HepG2 (cell line): ENCODE measurements at regions not wholly inside any gene's neighbourhood (a gene's known extent, or its start where the extent isn't known, plus 50 kb on each side); places are given as distances from the start of the nearest gene placed in this dataset.
A peak's percentile ranks its signal among the peaks of the same experiment; 100 is the strongest.
"Not testable (repeated sequence)": the region's sequence is repeated elsewhere in the genome, so short reads cannot be mapped to it uniquely, and the experiment has no call there.

ENCODE experiments used
- ATAC-seq: fragments of 200-7000 bp; cut with Tn5 transposase; 3 replicates; pipeline ENCODE4 v1.9.1; 2020; ENCODE audit warnings: mild to moderate bottlenecking, moderate library complexity
- BruUV-seq: library from RNA; stranded (reverse); fragments of 400-500 nt; replicated peaks from 2 replicates; lab custom pipeline; 2021; lab: Mats Ljungman, UMichigan
- CTCF ChIA-PET: fragments of 300-600 bp; formaldehyde crosslinking; extraction: SDS; loops from one replicate; lab custom pipeline; 2021; ENCODE audit warnings: low total read pairs, inconsistent platforms, low intra/inter-chr PET ratio; lab: Yijun Ruan, JAX
- POLR2A ChIA-PET: fragments of 350-600 bp; sonication (Branson Sonifier 250); formaldehyde crosslinking; loops from one replicate; lab custom pipeline; 2020; ENCODE audit warnings: antibody characterized with exemption, inconsistent platforms; lab: Yijun Ruan, JAX
- DNase-seq: peaks from one replicate; pipeline ENCODE4 v3.0.0-alpha.2; 2015; ENCODE audit warnings: low spot score
- FAIRE-seq: peaks from 3 replicates; lab custom pipeline; 2011; peaks lifted over from hg19 to GRCh38; lab: Jason Lieb, UNC
- H2AFZ ChIP-seq: one replicate; pipeline ENCODE4 v1.6.1; 2011; ENCODE audit warnings: low read length, inconsistent platforms
- H3K27ac ChIP-seq: fragments of 300-600 bp; 3 replicates; pipeline ENCODE4 v1.8.0; 2011; ENCODE audit warnings: mixed run types, mild to moderate bottlenecking, mixed read lengths, low read length, inconsistent platforms; ENCODE audit not compliant: insufficient read depth; ENCODE audit errors: extremely low read length
- H3K27me3 ChIP-seq, 2 experiments: fragments of 200-600 bp in 1 of 2; 2 replicates in 1 of 2; 3 replicates in 1 of 2; pipeline versions ENCODE4 v1.6.0 to v1.8.0; 2011; ENCODE audit warnings: low read length in 2 of 2, mild to moderate bottlenecking in 2 of 2, moderate library complexity in 2 of 2, inconsistent platforms in 1 of 2; ENCODE audit not compliant: insufficient read depth in 2 of 2, control insufficient read depth in 1 of 2
- H3K36me3 ChIP-seq, 2 experiments: fragments of 200-600 bp in 1 of 2; replicated peaks in 1 of 2; 2 replicates in 1 of 2; 3 replicates in 1 of 2; pipeline versions ENCODE4 v1.5.1 to v1.8.0; 2011; ENCODE audit warnings: low read length in 2 of 2, inconsistent platforms in 1 of 2; ENCODE audit not compliant: insufficient read depth in 2 of 2, control insufficient read depth in 1 of 2
- H3K4me1 ChIP-seq: 2 replicates; pipeline ENCODE4 v1.5.1; 2012; ENCODE audit warnings: low read length, inconsistent platforms; ENCODE audit not compliant: insufficient read depth
- H3K4me2 ChIP-seq: 2 replicates; pipeline ENCODE4 v1.6.0; 2011; ENCODE audit warnings: low read depth, low read length, inconsistent platforms
- H3K4me3 ChIP-seq, 3 experiments: fragments of 200-600 bp in 1 of 3; sonication (generic), shearing (Covaris generic) in 1 of 3; replicated peaks in 1 of 3; 2 replicates each; pipeline ENCODE4 v1.5.1; 2011 to 2016; ENCODE audit warnings: low read length in 3 of 3, inconsistent platforms in 2 of 3, low read depth in 2 of 3, mild to moderate bottlenecking in 2 of 3, control low read depth in 1 of 3, mixed read lengths in 1 of 3; ENCODE audit not compliant: insufficient read depth in 1 of 3
- H3K79me2 ChIP-seq: one replicate; pipeline ENCODE4 v1.6.1; 2011; ENCODE audit warnings: low read length, inconsistent platforms; ENCODE audit not compliant: insufficient read depth
- H3K9ac ChIP-seq: 2 replicates; pipeline ENCODE4 v1.6.0; 2011; ENCODE audit warnings: mild to moderate bottlenecking, low read depth, low read length, inconsistent platforms; ENCODE audit not compliant: insufficient read depth
- H3K9me3 ChIP-seq: 2 replicates; pipeline ENCODE4 v1.5.1; 2012; ENCODE audit warnings: mild to moderate bottlenecking, low read length
- H4K20me1 ChIP-seq: 2 replicates; pipeline ENCODE4 v1.6.0; 2011; ENCODE audit warnings: inconsistent platforms, mild to moderate bottlenecking, low read length, moderate library complexity; ENCODE audit not compliant: insufficient read depth
- EP300 ChIP-seq, 3 experiments: sonication (generic) in 1 of 3; formaldehyde crosslinking in 1 of 3; IDR thresholded peaks; 2 replicates each; pipeline versions ENCODE4 v1.5.1 to v1.6.1; 2011 to 2020; ENCODE audit warnings: low read depth in 2 of 3, low read length in 2 of 3, borderline replicate concordance in 1 of 3, improper control_type of control experiment in 1 of 3, mild to moderate bottlenecking in 1 of 3, missing genetic modification reagents in 1 of 3, moderate library complexity in 1 of 3
- HNF4A ChIP-seq: sonication (generic); formaldehyde crosslinking; IDR thresholded peaks from 2 replicates; pipeline ENCODE4 v1.4.0; 2020; ENCODE audit warnings: missing genetic modification reagents
- IRF2 ChIP-seq: IDR thresholded peaks from 2 replicates; pipeline ENCODE4 v1.6.1; 2018; ENCODE audit warnings: missing genetic modification reagents, missing compliant biosample characterization
- MED1 ChIP-seq: sonication (generic); formaldehyde crosslinking; IDR thresholded peaks from 2 replicates; pipeline ENCODE4 v1.4.0; 2020; ENCODE audit warnings: missing genetic modification reagents
- NCOR1 ChIP-seq: fragments of 200-600 bp; sonication (generic); IDR thresholded peaks from 2 replicates; pipeline ENCODE4 v1.7.0; 2017; ENCODE audit warnings: antibody characterized with exemption, low read length, borderline replicate concordance
- POLR2A ChIP-seq, 2 experiments: IDR thresholded peaks; 2 replicates each; pipeline ENCODE4 v1.6.1; 2011; ENCODE audit warnings: low read depth in 2 of 2, low read length in 2 of 2, mild to moderate bottlenecking in 1 of 2, moderate library complexity in 1 of 2; ENCODE audit not compliant: insufficient read depth in 1 of 2
- RXRA ChIP-seq: sonication (generic); formaldehyde crosslinking; IDR thresholded peaks from 2 replicates; pipeline ENCODE4 v1.5.1; 2020; ENCODE audit warnings: missing genetic modification reagents
- RXRB ChIP-seq: IDR thresholded peaks from 2 replicates; pipeline ENCODE4 v1.6.1; 2016; ENCODE audit warnings: borderline replicate concordance, missing genetic modification reagents, missing compliant biosample characterization
- SOX13 ChIP-seq, 3 experiments: fragments of 450-650 bp in 1 of 3; sonication (generic) in 1 of 3; formaldehyde crosslinking in 1 of 3; IDR thresholded peaks in 2 of 3; conservative IDR thresholded peaks in 1 of 3; 2 replicates each; pipeline versions ENCODE4 v1.5.0 to v1.6.1; 2016 to 2020; ENCODE audit warnings: antibody characterized with exemption in 1 of 3, mild to moderate bottlenecking in 1 of 3, missing compliant biosample characterization in 1 of 3, missing genetic modification reagents in 1 of 3, moderate library complexity in 1 of 3
- SOX5 ChIP-seq: IDR thresholded peaks from 2 replicates; pipeline ENCODE4 v1.6.1; 2016; ENCODE audit warnings: borderline replicate concordance
- SP5 ChIP-seq: IDR thresholded peaks from 2 replicates; pipeline ENCODE4 v1.6.1; 2016; ENCODE audit warnings: low read depth, borderline replicate concordance
- ZNF777 ChIP-seq: sonication (generic); formaldehyde crosslinking; IDR thresholded peaks from 2 replicates; pipeline ENCODE4 v1.4.0; 2020; ENCODE audit warnings: missing genetic modification reagents
- WGBS: methylation state at CpG from one replicate; pipeline ENCODE4 v1.1.6; 2017; ENCODE audit warnings: low lambda C conversion rate; 5-methylcytosine and 5-hydroxymethylcytosine counted together
- in situ Hi-C: cut with HindIII; loops from 2 replicates; pipeline ENCODE4 v1.10.0; 2017; ENCODE audit warnings: low pct_unique_long_range_greater_than_20kb; ENCODE audit not compliant: extremely low pct_ligation_motif_present
- intact Hi-C: fragments of 100-400 bp; cut with micrococcal nuclease; formaldehyde crosslinking; loops from one replicate; pipeline ENCODE4 v1.10.0; 2022; ENCODE audit not compliant: unreplicated experiment
- TF ChIP-seq, protein P1 (sequence below): IDR thresholded peaks from 2 replicates; pipeline ENCODE4 v1.6.1; 2018; ENCODE audit warnings: missing genetic modification reagents
- TF ChIP-seq, protein P2 (sequence below): sonication (generic); formaldehyde crosslinking; IDR thresholded peaks from 2 replicates; pipeline ENCODE4 v1.5.0; 2020; ENCODE audit warnings: mild to moderate bottlenecking, missing genetic modification reagents
- TF ChIP-seq, protein P3 (sequence below): IDR thresholded peaks from 2 replicates; pipeline ENCODE4 v1.4.0; 2020; ENCODE audit warnings: mild to moderate bottlenecking, missing genetic modification reagents

GRCh38 chr3:125741991-125742718 lies 146.9 kb upstream of the OSBPL11 start:
- H4K20me1 ChIP-seq; H3K79me2 ChIP-seq; ATAC-seq; H3K36me3 ChIP-seq; H3K9me3 ChIP-seq; H3K27me3 ChIP-seq; BruUV-seq; H2AFZ ChIP-seq; in situ Hi-C loops; TF ChIP-seq SOX13 (IDR thresholded peaks at IDR 0.05); EP300 (IDR thresholded peaks at IDR 0.05; ENCODE audit: low read depth in 2 of 2, low read length in 2 of 2): not testable (repeated sequence)
- intact Hi-C loops: loop anchor here (1.0 to 5.0 kb wide), 2 partner anchors 58 to 145 kb away; partner anchors contain the start of gene OSBPL11
- peak overlapping the region; percentile 38 to 68 (median 43); a peak in 5 of 6 replicates for H3K4me3 ChIP-seq
- FAIRE-seq (peak; percentile 78), DNase-seq (peak; percentile 78)
- H3K4me2 ChIP-seq: peak overlapping the region; percentile 98
- H3K9ac ChIP-seq: peak overlapping the region; percentile 84
- H3K4me1 ChIP-seq: peaks cover 24% of the 10 kb centered on the region
- H3K27ac ChIP-seq: peak overlapping the region; percentile 96
- 0% methylated on average over 10 of the region's 11 CpGs for WGBS
- ChIA-PET POLR2A (interaction anchor here (0.9 to 2.2 kb wide), 7 partner anchors 22 to 146 kb away, joined by 3 to 21 read pairs (median 6); partner anchors contain the start of gene OSBPL11), CTCF (interaction anchor here (1.9 kb wide), 1 partner anchor 58 kb away, joined by 14 read pairs; no protein-coding TSS in a partner anchor)
- TF ChIP-seq SP5: peak; percentile 82
- 0 out of 2 replicates have a peak, but pooled peaks have one; percentile 39 for TF ChIP-seq ZNF777 (CRISPR knock-in tag)
- peak; percentile 44; the same call in 1 of the 2 replicates for TF ChIP-seq IRF2
- peak; percentile 33; the same call in 1 of the 2 replicates for TF ChIP-seq MED1 (CRISPR knock-in tag)
- TF ChIP-seq SOX13 (CRISPR knock-in tag; conservative IDR thresholded peaks at IDR 0.05 in 1 of 2, IDR thresholded peaks at IDR 0.05 in 1 of 2): peak in 1 of 2 experiments; percentile 88; a peak in 2 of 4 replicates
- TF ChIP-seq POLR2A (IDR thresholded peaks at IDR 0.05; ENCODE audit: insufficient read depth in 1 of 2, low read depth in 2 of 2, low read length in 2 of 2): peak in 1 of 2 experiments; percentile 39; a peak in 2 of 4 replicates
- peak; percentile 89 for TF ChIP-seq HNF4A (CRISPR knock-in tag)
- peak; percentile 51 for TF ChIP-seq RXRB (CRISPR knock-in tag)
- peak; percentile 92 for TF ChIP-seq SOX5 (CRISPR knock-in tag)
- peak; percentile 20; the same call in 1 of the 2 replicates for TF ChIP-seq EP300 (CRISPR knock-in tag; IDR thresholded peaks at IDR 0.05; ENCODE audit: borderline replicate concordance)
- TF ChIP-seq, protein P1, sequence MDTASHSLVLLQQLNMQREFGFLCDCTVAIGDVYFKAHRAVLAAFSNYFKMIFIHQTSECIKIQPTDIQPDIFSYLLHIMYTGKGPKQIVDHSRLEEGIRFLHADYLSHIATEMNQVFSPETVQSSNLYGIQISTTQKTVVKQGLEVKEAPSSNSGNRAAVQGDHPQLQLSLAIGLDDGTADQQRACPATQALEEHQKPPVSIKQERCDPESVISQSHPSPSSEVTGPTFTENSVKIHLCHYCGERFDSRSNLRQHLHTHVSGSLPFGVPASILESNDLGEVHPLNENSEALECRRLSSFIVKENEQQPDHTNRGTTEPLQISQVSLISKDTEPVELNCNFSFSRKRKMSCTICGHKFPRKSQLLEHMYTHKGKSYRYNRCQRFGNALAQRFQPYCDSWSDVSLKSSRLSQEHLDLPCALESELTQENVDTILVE (CRISPR knock-in tag): 0 out of 2 replicates have a peak, but pooled peaks have one; percentile 11
- peak; percentile 74 for TF ChIP-seq RXRA (CRISPR knock-in tag)
- TF ChIP-seq, protein P2, sequence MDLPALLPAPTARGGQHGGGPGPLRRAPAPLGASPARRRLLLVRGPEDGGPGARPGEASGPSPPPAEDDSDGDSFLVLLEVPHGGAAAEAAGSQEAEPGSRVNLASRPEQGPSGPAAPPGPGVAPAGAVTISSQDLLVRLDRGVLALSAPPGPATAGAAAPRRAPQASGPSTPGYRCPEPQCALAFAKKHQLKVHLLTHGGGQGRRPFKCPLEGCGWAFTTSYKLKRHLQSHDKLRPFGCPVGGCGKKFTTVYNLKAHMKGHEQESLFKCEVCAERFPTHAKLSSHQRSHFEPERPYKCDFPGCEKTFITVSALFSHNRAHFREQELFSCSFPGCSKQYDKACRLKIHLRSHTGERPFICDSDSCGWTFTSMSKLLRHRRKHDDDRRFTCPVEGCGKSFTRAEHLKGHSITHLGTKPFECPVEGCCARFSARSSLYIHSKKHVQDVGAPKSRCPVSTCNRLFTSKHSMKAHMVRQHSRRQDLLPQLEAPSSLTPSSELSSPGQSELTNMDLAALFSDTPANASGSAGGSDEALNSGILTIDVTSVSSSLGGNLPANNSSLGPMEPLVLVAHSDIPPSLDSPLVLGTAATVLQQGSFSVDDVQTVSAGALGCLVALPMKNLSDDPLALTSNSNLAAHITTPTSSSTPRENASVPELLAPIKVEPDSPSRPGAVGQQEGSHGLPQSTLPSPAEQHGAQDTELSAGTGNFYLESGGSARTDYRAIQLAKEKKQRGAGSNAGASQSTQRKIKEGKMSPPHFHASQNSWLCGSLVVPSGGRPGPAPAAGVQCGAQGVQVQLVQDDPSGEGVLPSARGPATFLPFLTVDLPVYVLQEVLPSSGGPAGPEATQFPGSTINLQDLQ (CRISPR knock-in tag): peak; percentile 45; the same call in 1 of the 2 replicates
- TF ChIP-seq, protein P3, sequence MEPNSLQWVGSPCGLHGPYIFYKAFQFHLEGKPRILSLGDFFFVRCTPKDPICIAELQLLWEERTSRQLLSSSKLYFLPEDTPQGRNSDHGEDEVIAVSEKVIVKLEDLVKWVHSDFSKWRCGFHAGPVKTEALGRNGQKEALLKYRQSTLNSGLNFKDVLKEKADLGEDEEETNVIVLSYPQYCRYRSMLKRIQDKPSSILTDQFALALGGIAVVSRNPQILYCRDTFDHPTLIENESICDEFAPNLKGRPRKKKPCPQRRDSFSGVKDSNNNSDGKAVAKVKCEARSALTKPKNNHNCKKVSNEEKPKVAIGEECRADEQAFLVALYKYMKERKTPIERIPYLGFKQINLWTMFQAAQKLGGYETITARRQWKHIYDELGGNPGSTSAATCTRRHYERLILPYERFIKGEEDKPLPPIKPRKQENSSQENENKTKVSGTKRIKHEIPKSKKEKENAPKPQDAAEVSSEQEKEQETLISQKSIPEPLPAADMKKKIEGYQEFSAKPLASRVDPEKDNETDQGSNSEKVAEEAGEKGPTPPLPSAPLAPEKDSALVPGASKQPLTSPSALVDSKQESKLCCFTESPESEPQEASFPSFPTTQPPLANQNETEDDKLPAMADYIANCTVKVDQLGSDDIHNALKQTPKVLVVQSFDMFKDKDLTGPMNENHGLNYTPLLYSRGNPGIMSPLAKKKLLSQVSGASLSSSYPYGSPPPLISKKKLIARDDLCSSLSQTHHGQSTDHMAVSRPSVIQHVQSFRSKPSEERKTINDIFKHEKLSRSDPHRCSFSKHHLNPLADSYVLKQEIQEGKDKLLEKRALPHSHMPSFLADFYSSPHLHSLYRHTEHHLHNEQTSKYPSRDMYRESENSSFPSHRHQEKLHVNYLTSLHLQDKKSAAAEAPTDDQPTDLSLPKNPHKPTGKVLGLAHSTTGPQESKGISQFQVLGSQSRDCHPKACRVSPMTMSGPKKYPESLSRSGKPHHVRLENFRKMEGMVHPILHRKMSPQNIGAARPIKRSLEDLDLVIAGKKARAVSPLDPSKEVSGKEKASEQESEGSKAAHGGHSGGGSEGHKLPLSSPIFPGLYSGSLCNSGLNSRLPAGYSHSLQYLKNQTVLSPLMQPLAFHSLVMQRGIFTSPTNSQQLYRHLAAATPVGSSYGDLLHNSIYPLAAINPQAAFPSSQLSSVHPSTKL (CRISPR knock-in tag): peak; percentile 60
- peak; percentile 66 for TF ChIP-seq NCOR1
